IgD-negative memory B cell (primary cell): ENCODE measurements at regions not wholly inside any gene's neighbourhood (a gene's known extent, or its start where the extent isn't known, plus 50 kb on each side); places are given as distances from the start of the nearest gene placed in this dataset.

ENCODE experiments used
- H3K27ac Mint-ChIP-seq, 3 donors: one replicate each; pipeline ENCODE4 v1.8.0; 2020 to 2022; ENCODE audit warnings: mild to moderate bottlenecking in 3 of 3, mixed read lengths in 3 of 3, moderate library complexity in 1 of 3
- H3K27me3 Mint-ChIP-seq: one replicate; pipeline ENCODE4 v1.8.0; 2021; ENCODE audit warnings: mixed read lengths
- H3K36me3 Mint-ChIP-seq: one replicate; pipeline ENCODE4 v1.8.0; 2020; ENCODE audit warnings: mild to moderate bottlenecking, mixed read lengths
- H3K4me1 Mint-ChIP-seq, 3 donors: one replicate each; pipeline ENCODE4 v1.8.0; 2020 to 2022; ENCODE audit warnings: mixed read lengths in 3 of 3, mild to moderate bottlenecking in 1 of 3
- H3K4me3 Mint-ChIP-seq, 4 donors: one replicate each; pipeline ENCODE4 v1.8.0; 2020 to 2022; ENCODE audit warnings: mild to moderate bottlenecking in 4 of 4, mixed read lengths in 4 of 4, moderate library complexity in 3 of 4
- H3K9me3 Mint-ChIP-seq, 3 donors: one replicate each; pipeline ENCODE4 v1.8.0; 2020 to 2021; ENCODE audit warnings: mixed read lengths in 3 of 3, mild to moderate bottlenecking in 1 of 3

GRCh38 chr1:187374082-187374481, 545.3 kb downstream of the PLA2G4A start:
- peaks cover 0 to 3% (median 0%) of the 10 kb centered on the region in 3 donors for H3K9me3 Mint-ChIP-seq
- H3K27me3 Mint-ChIP-seq: no peaks in the 10 kb centered on the region
- no peak overlapping the region for H3K27ac Mint-ChIP-seq
- no peak overlapping the region for H3K4me3 Mint-ChIP-seq
- peaks cover 2% of the 10 kb centered on the region for H3K36me3 Mint-ChIP-seq
- no peaks in the 10 kb centered on the region for H3K4me1 Mint-ChIP-seq

DNA sequence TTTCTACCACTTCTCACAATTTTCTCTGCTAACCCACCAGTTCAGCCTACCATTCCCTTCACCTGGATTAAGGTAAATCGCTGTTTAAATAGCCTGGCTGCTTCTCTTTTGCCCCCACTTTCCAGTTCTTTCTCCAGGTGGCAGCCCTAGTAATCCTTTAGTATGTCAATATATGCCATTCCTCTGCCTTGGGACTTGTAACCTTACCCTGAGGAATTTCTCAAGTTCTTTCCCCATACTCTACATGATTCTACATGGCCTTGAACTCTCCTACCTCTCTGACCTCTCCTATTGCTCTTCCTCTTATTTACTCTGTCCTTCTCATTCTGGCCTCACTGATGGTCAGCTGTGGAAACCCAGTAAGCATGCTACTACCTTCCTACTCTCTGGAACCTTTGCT, 546.0 kb downstream of the PLA2G4A start:
- H3K9me3 Mint-ChIP-seq: peaks cover 0 to 3% (median 0%) of the 10 kb centered on the region in 3 donors
- no peaks in the 10 kb centered on the region for H3K27me3 Mint-ChIP-seq
- no peak overlapping the region for H3K4me3 Mint-ChIP-seq
- peaks cover 2% of the 10 kb centered on the region for H3K36me3 Mint-ChIP-seq
- H3K27ac Mint-ChIP-seq: no peak overlapping the region
- no peaks in the 10 kb centered on the region for H3K4me1 Mint-ChIP-seq

DNA sequence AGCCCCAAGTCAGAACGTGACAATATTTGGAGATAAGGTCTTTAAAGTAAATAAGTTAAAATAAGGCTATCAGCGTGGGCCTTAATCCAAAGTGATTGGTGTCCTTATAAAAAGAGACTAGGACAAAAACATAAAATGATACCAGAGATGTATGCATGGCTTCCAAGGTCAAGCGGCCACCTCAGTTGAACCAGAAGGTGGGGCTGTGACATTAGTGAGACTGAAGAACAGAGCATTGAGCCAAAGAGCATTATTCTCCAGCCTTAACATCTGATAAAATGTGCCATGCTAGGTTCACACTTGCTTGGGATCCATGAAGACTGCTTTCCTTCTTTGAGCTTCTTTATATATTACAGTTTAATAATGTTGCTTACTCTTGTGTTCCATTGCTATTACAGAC, 554.6 kb downstream of the PLA2G4A start:
- H3K27ac Mint-ChIP-seq: no peak overlapping the region

GRCh38 chr1:187384504-187384903, 555.8 kb downstream of the PLA2G4A start:
- no peak overlapping the region for H3K4me3 Mint-ChIP-seq
- no peaks in the 10 kb centered on the region for H3K4me1 Mint-ChIP-seq
- no peaks in the 10 kb centered on the region for H3K27me3 Mint-ChIP-seq
- H3K36me3 Mint-ChIP-seq: no peaks in the 10 kb centered on the region
- H3K27ac Mint-ChIP-seq: no peak overlapping the region
- H3K9me3 Mint-ChIP-seq: peaks cover 0 to 3% (median 0%) of the 10 kb centered on the region in 3 donors

More for the DNA sequence above, 554.6 kb downstream of the PLA2G4A start:
- H3K4me1 Mint-ChIP-seq: no peaks in the 10 kb centered on the region
- H3K27me3 Mint-ChIP-seq: no peaks in the 10 kb centered on the region
- no peaks in the 10 kb centered on the region for H3K36me3 Mint-ChIP-seq
- no peak overlapping the region for H3K4me3 Mint-ChIP-seq
- peaks cover 0 to 3% (median 0%) of the 10 kb centered on the region in 3 donors for H3K9me3 Mint-ChIP-seq

DNA sequence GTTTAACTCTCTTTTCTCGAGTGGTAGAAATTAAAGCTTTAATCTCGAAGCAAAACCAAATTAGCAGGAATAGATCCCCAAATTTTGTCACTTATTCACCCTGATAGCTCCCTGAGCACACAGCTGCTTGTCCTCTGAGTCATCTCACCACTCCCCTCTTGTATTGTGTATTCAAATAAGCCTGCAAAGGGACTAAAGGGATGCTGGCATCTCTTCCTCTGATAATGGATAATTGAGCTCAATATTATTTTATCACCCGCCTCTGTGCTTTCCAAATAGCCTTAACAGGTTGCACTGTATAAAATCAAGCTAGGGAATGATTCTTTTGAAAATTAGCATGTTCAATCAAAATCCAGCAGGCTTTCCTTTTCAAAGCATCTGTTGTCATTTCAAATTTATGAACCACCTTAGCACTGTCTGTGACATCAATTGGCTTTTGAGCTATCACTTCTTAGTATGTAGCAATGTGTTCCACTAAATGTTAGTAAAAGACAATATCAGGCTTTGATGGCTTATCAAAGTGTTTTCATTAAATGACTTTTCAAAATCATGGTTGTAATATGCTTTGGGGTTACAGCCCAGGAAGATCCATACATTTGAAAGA, 561.6 kb downstream of the PLA2G4A start:
- Mint-ChIP-seq H3K9me3 (peaks cover 0 to 2% (median 0%) of the 10 kb centered on the region in 3 donors), H3K4me3 (no peak overlapping the region), H3K27ac (no peak overlapping the region), H3K36me3 (no peaks in the 10 kb centered on the region), H3K27me3 (no peaks in the 10 kb centered on the region), H3K4me1 (no peaks in the 10 kb centered on the region)

- Mint-ChIP-seq H3K27ac (no peak overlapping the region), H3K36me3 (no peaks in the 10 kb centered on the region), H3K9me3 (peaks cover 0 to 4% (median 2%) of the 10 kb centered on the region in 3 donors), H3K27me3 (no peaks in the 10 kb centered on the region), H3K4me1 (no peaks in the 10 kb centered on the region), H3K4me3 (no peak overlapping the region)
Observed at GRCh38 chr1:187396226-187396625, 567.5 kb downstream of the PLA2G4A start.

- Mint-ChIP-seq H3K4me3 (no peak overlapping the region), H3K9me3 (peaks cover 0 to 4% (median 2%) of the 10 kb centered on the region in 3 donors), H3K27me3 (no peaks in the 10 kb centered on the region), H3K4me1 (no peaks in the 10 kb centered on the region), H3K36me3 (no peaks in the 10 kb centered on the region), H3K27ac (no peak overlapping the region)
Observed at GRCh38 chr1:187396929-187397796, 568.4 kb downstream of the PLA2G4A start.

DNA sequence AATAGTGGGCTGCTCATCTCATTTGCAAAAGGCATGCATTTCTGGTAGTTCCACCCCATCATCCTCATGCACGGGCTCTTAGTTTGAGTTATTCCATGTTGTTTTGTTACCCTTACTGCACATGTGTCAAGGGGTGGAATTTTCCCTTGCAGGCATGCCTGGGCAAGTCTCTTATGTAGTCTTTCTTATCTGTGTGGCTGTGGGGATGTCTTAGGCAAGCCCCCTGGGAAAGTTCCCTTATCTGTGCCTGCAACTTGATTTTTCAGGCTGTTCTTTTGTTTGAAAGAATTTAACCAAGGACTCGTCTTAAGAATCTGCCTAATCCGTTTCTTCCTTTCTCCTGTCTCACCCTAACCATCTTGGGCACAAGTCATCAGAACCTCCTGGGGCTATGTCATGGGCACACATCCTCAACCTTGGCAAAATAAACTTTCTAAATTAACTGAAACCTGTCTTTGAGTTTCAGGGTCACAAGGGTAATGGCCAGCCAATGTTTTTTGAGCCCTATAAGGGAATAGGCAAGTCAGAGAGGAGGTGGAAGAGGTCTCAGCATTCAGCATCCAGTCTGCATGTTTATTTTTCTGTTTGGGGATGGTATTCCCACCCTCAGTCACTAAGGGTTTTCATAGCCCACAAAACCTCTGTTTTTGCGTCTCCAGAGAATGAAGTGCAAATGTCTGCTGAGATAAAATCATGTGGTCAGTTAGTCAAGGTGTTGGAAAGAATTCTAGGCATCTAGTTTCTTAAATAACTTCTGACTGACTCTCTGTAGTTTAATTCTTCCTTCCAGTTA, 579.7 kb downstream of the PLA2G4A start:
- Mint-ChIP-seq H3K4me1 (no peaks in the 10 kb centered on the region), H3K27ac (no peak overlapping the region), H3K9me3 (peaks cover 4 to 5% (median 5%) of the 10 kb centered on the region in 3 donors), H3K27me3 (no peaks in the 10 kb centered on the region), H3K4me3 (no peak overlapping the region), H3K36me3 (no peaks in the 10 kb centered on the region)

GRCh38 chr1:187409341-187409740, 580.6 kb downstream of the PLA2G4A start:
- no peaks in the 10 kb centered on the region for H3K27me3 Mint-ChIP-seq
- no peak overlapping the region for H3K27ac Mint-ChIP-seq
- H3K4me3 Mint-ChIP-seq: no peak overlapping the region
- no peaks in the 10 kb centered on the region for H3K36me3 Mint-ChIP-seq
- H3K9me3 Mint-ChIP-seq: peaks cover 4 to 5% (median 5%) of the 10 kb centered on the region in 3 donors
- H3K4me1 Mint-ChIP-seq: no peaks in the 10 kb centered on the region

GRCh38 chr1:187411118-187411517, 582.4 kb downstream of the PLA2G4A start:
- Mint-ChIP-seq H3K27ac (no peak overlapping the region), H3K9me3 (peaks cover 4 to 5% (median 5%) of the 10 kb centered on the region in 3 donors), H3K4me1 (no peaks in the 10 kb centered on the region)

DNA sequence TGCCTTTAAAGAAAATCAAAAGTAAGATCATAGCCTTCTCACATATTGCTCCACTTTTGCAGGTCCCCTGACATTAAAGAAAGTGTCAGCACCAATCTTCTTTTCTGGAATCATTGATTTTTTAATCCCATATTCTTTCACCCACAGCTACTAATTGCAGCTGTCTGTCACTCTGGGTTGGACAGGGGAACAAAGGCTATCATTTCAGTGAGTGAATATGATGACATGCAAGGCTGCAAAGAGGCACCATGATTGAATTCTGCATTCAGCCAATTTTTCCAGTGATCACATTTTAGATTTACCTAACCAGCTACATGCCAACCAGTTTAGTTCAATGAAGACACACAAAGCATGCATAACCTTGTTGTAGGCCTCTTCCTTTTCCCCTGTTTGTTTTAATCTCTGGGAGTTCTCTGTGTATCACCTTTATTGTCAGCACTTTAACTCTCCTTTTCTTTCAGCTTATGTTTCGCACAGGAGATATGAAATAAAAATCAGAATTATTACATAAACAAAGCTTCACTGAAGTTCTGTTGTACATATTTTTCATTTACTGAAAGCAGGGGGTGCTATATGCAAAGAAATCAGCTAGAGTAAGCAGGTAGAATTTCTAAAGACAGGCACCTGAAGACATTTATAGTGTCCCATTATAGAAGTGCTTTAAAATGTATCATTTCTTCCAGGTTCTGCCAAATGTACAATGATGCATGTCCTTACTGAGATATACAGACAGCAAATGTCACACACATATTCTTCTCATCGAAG, 584.8 kb downstream of the PLA2G4A start:
- H3K27ac Mint-ChIP-seq: no peak overlapping the region
- H3K9me3 Mint-ChIP-seq: peaks cover 3 to 5% (median 4%) of the 10 kb centered on the region in 3 donors

More at GRCh38 chr1:187411118-187411517, 582.4 kb downstream of the PLA2G4A start:
- no peak overlapping the region for H3K4me3 Mint-ChIP-seq
- no peaks in the 10 kb centered on the region for H3K36me3 Mint-ChIP-seq
- H3K27me3 Mint-ChIP-seq: no peaks in the 10 kb centered on the region

DNA sequence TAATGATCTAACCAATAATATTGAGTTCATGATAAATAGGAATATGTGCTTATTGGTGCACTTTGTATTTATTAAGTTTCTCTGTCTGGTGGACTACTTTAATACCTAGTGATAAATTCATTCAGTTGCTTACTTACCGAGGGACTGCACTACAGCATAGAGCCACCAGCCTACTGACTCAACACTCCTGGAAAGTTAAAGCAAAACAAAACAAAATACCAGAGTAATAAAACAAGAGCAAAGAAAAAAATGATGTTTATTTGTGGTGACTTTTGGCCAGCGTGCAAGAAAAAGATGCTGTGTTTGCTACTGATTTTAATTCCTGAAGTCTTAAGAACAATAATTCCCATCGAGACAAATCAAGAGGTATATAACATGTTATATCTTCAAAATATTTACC, 586.3 kb downstream of the PLA2G4A start:
- H3K9me3 Mint-ChIP-seq: peaks cover 0 to 4% (median 3%) of the 10 kb centered on the region in 3 donors
- H3K27me3 Mint-ChIP-seq: no peaks in the 10 kb centered on the region
- no peaks in the 10 kb centered on the region for H3K36me3 Mint-ChIP-seq
- no peak overlapping the region for H3K4me3 Mint-ChIP-seq
- H3K4me1 Mint-ChIP-seq: no peaks in the 10 kb centered on the region
- H3K27ac Mint-ChIP-seq: no peak overlapping the region

More for the DNA sequence above, 584.8 kb downstream of the PLA2G4A start:
- H3K36me3 Mint-ChIP-seq: no peaks in the 10 kb centered on the region
- no peaks in the 10 kb centered on the region for H3K4me1 Mint-ChIP-seq
- H3K27me3 Mint-ChIP-seq: no peaks in the 10 kb centered on the region
- H3K4me3 Mint-ChIP-seq: no peak overlapping the region

DNA sequence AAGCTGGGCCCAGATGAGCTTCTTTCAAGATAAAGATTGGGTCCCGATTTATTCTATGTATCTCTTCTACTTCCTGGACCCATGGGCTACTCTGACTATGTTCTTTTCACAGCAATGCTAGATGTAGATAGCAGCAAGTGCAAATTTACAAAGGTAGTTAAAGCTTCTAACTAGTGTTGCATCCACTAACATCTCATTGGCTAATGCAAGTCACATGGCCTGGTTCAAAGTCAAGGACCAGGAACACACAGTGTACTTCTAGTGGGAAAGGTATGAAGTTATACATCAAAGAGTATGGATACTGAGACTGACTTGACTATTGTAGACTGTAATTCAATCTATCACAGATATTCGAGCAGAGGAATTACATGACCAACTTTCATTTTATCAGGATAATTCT, 588.8 kb downstream of the PLA2G4A start:
- Mint-ChIP-seq H3K36me3 (no peaks in the 10 kb centered on the region), H3K27me3 (no peaks in the 10 kb centered on the region), H3K27ac (no peak overlapping the region), H3K9me3 (peaks cover 0 to 2% (median 0%) of the 10 kb centered on the region in 3 donors), H3K4me1 (no peaks in the 10 kb centered on the region), H3K4me3 (no peak overlapping the region)

- H3K27me3 Mint-ChIP-seq: no peaks in the 10 kb centered on the region
- H3K4me3 Mint-ChIP-seq: no peak overlapping the region
- H3K36me3 Mint-ChIP-seq: no peaks in the 10 kb centered on the region
- H3K27ac Mint-ChIP-seq: no peak overlapping the region
- H3K4me1 Mint-ChIP-seq: no peaks in the 10 kb centered on the region
- peaks cover 0 to 4% (median 3%) of the 10 kb centered on the region in 3 donors for H3K9me3 Mint-ChIP-seq
Observed at GRCh38 chr1:187433598-187433997, 604.8 kb downstream of the PLA2G4A start.
